ENCODE measurements at regions not wholly inside any gene's neighbourhood (a gene's known extent, or its start where the extent isn't known, plus 50 kb on each side); places are given as distances from the start of the nearest gene placed in this dataset.

DNA sequence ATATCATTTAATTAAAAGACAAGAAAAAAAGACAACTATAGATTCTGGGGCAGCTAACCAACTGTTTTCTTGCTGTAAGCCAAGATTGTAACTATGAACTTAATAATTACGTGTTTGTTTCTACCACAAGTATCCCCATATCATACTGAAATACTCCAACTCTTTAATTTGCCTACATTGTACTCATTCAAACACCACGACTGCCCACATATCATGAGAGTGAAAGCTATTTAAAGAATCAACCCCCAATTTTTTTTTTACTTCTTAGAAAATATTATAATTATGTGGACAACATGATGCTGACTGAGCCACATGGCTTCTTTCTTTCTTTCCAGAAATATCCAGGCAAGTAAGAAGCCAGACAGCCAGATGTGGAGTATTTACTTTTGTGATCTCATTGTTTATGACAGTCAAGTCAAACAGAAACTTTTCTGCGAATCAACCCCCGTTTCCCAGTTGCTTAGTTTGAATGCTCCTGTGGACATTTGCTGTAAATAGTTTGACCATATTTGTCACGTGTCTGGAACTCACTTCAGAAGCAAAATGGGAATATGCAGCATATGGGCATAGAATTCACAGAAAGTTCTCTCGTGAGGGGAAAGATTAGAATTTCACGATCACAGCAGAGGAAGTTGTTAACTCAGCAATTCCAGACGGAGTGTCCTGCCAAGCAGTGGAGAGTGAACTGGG is 126.8 kb upstream of the PSMD7 start:
- DNase-seq (ENCODE audit: low read depth): peak; percentile 7

DNA sequence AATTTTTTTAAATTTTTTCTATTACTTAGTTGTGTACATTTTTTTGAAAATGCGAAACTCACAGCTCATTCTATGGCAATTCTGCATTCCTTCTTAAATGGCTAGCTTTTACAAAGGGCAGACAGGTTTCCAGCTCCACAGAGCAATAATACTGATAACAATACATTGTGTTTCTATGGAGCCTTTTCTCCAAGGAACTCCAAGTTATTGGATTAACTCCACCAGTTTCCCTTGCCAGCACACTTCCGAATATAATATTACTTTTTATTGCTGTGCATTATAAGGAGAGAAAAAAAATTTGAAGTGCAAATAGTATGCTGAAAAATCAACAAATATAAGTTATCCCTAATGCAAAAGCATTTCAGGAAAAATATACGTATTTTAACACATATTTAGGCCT is 127.5 kb upstream of the PSMD7 start:
- no peak for DNase-seq (ENCODE audit: low read depth)

DNA sequence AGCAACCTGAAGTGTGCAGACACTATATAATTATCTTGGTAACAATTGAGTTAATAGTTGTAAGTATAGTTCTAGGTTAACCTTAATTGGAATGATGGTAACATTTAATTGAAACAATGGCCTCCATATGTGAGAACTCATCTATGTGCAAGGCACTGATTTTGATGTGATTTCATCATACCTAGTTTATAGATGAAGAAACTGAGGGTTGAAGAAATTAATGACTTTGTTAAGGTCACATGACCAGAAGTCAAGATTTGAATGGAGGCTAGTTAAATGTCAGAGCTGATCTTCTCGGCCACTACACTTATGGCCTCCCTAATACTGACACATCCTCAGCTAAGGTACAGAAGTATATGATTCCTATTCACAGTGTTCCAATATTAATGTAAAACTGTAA is 128.2 kb upstream of the PSMD7 start:
- no peak for DNase-seq (ENCODE audit: low read depth)

DNA sequence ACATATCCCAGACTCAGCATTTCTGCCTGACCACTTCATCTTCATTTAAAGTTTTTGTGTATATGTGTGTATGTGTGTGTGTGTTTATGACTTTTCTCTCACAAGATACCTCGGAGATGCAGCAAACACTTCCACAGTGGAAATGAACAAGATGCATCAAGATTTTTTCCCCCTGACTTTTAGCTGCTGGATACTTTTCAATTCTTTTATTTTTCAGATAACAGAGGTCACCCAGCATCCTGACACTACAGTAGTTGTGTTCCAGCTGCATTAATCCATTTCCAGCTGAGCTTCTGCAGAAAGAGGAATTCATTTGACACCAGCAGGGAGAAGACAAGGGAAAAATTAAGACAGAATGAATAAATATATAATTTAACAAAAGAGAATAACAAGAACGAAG is 130.2 kb upstream of the PSMD7 start:
- DNase-seq (ENCODE audit: low read depth): no peak

DNA sequence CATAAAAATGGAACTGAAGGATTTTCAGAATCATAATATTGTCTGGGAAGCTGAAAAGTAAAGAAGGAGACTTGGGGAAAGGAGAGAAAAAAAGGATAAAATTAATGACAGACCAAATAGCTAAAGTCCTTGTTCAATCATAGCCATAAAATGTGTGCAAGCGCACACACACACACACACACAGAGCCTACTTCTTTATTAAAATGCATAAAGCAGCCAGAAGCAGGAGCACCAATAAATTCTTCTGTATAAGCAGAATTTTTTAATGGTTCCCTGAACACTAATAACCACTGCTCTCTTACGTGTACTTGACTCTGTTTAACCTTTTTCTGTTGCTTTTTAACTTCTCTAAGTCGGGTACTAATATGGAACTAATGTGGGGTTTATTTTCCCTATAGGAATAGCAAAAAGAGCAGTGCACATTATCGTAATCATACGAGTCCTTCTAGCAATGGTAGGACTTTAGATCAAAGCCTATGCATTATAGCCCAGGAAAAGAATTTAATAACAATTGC is 131.0 kb upstream of the PSMD7 start:
- no peak for DNase-seq (ENCODE audit: low read depth)

DNA sequence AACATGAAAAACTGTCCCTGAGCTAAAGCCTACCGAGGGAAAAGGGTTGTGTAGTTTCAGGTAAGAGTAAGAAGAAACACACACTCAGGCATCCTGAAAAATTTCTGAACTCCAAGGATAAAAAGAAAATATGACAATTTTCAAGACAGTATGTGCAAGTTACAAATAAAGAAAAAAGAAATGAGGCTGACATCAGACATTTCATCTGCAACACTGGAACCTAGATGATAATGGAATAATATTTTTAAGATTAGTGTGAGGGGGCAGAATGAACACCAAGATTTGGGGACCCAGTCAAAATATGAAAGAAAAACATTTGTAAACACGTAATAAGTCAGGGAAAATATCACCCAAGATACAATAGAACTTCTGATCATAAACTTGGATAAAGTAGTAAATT is 135.9 kb upstream of the PSMD7 start:
- no peak for DNase-seq (ENCODE audit: low read depth)

DNA sequence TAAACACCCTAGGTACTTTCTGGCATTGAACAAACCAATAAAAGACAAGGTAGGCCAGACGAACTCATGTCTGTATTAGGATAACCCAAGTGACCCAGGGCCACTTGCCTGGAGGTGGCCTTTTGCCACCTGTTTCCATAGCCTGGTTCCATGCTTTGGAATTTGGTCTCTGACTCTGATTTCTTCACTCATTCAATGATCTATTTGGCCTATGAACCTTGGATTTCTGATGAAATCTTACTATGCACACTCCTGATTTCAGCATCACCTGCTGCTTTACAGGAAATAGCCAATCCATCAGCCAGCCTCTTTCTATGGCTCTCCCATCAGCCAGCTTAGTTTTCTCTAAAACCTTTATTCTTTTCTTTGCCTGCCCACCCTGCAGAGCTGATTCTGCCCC is 142.8 kb upstream of the PSMD7 start:
- no peak for DNase-seq (ENCODE audit: low read depth)

DNA sequence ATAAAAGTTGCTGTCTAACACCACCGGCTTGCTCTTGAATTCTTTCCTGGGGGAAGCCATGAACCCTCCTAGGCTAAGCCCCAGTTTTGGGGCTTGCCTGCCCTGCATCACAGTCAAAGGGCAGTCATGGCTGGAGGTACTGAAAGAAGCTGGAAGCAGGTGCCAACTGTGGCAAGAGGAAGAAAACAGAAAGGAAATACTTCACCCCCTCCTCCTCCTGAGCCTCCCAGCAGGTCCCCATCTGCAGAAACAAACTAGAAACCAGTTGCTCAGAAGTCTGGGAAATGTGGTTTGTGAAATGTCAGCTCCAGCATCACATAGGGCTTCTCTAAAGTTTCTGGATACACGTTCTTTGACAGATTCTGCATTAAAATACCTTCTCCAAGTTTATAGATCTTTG is 150.0 kb upstream of the PSMD7 start:
- DNase-seq (ENCODE audit: low read depth): no peak

DNA sequence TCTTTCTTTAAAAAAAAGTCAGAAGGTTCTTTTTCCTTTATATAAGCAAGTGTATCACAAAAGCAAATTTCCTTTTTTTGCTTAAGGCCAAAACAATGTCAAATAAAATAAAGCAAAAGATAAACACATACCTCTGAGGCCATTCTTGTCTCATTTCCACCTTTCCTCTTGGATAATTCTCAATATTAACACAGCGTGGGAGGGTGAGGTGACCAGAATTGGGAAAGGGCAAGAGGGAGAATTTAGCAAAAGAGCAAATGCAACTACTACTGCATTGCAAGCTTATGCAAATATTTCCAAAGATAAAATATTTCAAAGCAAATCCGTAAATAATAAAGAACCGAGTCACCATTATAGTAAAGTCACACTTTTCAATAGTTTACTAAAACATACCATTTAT is 153.4 kb upstream of the PSMD7 start:
- no peak for DNase-seq (ENCODE audit: low read depth)

DNA sequence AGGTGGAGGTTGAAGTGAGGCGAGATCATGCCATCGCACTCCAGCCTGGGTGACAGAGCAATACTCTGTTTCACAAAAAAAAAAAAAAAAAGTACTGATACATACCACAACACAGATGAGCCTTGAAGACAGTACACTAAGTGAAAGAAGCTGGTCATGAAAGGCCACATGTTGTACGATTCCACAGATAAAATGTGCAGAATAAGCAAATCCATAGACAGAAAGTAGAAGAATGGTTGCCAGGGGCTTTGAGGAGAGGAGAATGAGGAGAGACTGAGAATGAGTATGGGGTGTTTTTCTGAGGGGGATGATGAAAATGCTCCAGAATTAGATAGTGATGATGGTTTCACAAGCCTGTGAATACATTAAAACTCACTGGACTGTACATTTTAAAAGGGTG is 155.6 kb upstream of the PSMD7 start:
- no peak for DNase-seq (ENCODE audit: low read depth)

DNA sequence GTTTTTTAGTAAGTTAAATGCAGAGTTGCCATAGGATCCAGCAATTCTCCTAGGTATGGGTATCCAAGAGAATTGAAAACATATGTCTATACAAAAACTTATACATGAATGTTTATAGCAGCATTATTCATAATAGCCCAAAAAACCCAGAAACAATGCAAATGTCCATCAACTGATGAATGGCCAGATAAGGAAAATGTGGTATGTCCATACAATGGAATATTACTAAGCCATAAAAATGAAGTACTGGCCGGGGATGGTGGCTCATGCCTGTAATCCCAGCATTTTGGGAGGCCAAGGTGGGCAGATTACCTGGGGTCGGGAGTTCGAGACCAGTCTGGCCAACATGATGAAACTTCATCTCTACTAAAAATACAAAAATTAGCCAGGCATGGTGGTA is 156.1 kb upstream of the PSMD7 start:
- no peak for DNase-seq (ENCODE audit: low read depth)

DNA sequence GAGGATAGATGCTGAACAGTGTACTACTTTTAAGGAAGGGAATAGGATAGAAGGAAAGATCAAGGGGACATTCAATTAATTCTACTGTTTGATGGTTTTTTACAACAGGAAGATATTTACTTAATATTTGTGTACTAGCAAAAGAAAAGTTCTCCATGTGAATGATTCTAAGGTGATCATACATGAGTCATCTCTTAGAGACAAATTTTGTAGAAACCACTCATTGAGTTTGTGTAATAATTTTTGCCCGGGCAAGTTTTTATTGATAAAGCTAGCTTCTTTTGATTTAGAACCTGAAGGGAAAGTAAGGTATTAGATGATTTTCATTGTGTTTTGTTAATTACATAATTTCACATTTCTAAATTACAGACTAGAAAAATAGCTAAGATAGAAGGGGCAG is 172.8 kb upstream of the PSMD7 start:
- DNase-seq (ENCODE audit: low read depth): no peak

DNA sequence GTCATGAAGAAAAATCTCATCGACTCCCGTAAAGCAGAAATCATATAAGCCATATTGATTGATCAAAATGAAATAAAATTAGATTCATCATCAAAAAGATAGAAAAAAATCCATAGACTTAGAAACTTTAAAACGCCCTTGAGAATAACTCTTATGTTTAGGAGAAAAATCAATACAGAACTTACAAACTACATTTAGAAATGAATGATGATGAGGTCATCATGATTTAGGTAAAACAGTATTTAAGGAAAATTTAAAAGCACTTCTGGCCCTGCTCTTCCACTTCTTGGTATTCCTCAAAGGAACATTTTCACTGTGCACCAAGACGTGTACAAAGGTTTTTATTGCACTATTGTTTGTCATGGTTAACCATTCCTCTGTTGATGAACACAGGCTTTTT is 173.4 kb upstream of the PSMD7 start:
- DNase-seq (ENCODE audit: low read depth): no peak

DNA sequence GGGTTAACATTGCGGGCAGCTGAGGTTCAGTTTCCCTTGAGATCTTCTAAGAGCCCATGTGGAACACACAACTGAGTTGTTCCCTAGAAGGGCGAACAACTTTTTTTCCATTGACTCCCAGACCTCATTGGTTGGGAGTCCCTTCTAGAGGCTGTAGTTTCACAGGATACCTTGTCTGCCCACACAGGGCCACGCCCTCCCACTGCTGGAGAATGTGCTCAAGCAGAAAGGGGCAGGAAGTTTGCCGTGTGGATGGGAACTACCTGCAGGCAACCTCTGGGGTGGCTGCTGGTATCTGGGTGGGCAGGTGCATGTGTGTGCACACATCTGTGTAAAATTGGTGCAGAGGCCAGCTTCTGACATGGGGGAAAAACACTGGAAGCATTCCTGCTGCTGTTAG is 178.8 kb upstream of the PSMD7 start:
- no peak for DNase-seq (ENCODE audit: low read depth)

DNA sequence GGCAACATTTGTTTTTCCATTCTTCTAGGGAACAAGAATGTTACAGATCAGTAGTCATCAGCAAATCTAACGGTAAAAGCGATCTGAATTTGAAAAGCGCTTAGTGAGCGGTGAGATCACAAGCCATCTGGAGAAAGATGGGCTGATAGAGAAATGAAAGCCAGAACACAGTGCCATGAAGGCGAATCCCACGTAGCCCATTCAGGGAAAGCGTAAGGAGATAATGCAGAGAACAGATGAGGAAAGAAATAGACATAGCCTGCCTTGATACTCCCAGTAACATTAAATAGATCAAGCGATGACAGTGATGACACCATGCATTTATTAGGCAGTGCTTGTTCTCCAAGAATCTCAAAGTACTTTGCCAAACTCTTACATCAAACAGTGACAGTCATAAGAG is 183.1 kb upstream of the PSMD7 start:
- no peak for DNase-seq (ENCODE audit: low read depth)

DNA sequence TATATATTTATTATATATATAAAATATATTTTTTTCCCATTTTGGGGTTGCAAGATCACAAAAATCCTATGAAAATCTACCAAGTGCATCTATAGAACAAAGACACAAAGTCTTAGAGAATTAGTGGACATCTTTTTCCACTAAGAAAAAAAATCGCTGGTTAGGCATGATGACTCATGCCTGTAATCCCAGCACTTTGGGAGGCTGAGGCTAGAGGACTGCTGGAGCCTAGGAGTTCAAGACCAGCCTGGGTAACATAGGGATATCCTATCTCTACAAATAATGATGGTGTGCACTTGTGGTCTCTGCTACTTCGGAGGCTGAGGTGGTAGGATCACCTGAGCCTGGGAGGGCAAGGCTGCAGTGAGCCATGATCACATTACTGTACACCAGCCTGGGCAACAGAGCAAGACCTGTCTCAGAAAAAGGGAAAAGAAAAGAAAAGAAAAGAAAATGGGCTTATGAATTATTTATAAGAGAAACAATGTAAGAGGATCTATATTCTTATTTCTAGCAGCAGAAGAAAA is 185.1 kb upstream of the PSMD7 start:
- DNase-seq (ENCODE audit: low read depth): peak; percentile 5

DNA sequence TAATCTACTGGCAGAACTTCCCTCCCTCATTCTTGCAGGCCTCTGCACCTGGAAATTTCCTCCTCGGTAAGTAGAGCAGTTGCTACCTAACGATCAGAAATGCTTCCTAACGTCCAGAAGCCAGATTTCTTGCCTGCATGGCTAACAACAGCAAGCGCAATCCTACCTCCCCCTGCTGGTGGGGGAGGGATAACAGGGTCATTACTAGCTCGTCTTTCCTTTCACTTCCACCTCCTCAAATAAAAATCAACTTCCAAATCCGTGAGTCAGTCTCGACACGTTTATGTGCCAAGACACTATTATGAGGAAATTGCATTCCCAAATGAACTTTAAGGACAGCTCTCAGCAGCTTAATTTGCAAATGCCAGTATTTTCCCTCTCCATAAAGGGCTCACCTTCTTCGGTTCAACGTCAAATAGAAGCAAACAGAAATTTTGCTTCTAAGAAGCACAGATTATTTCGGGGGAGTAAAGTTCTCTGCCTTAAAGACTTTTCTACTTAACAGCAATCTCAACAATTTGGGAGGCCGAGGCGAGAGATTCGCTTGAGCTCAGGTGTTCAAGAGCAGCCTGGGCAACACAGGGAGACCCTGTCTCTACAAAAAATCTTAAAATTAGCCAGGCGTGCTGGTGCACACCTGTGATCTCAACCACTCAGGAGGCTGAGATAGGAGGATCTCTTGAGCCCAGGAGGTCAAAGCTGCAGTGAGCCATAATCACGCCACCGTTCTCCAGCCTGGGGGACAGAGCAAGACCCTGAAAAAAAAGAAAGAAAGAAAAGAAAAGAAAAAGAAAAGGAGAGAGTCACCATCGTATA is 188.6 kb upstream of the PSMD7 start:
- DNase-seq (ENCODE audit: low read depth): peak; percentile 44

DNA sequence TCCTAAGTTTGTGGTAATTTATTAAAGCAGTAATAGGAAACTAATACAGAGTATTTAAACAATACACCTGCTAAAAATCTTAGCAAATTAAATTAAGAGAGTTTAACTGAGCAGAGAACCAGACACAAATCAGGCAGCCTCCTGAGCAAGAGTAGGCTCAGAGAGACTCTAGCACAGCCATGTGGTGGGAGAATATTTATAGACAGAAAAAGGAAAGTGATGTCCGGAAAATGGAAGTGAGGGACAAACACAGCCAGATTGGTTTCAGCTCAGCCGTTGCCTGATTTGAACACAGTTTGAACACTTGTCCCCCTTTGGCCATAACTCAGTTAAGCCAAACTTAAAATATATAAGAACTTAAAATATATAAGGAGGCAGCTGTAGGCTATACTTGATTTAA is 192.6 kb upstream of the PSMD7 start:
- no peak for DNase-seq (ENCODE audit: low read depth)

DNA sequence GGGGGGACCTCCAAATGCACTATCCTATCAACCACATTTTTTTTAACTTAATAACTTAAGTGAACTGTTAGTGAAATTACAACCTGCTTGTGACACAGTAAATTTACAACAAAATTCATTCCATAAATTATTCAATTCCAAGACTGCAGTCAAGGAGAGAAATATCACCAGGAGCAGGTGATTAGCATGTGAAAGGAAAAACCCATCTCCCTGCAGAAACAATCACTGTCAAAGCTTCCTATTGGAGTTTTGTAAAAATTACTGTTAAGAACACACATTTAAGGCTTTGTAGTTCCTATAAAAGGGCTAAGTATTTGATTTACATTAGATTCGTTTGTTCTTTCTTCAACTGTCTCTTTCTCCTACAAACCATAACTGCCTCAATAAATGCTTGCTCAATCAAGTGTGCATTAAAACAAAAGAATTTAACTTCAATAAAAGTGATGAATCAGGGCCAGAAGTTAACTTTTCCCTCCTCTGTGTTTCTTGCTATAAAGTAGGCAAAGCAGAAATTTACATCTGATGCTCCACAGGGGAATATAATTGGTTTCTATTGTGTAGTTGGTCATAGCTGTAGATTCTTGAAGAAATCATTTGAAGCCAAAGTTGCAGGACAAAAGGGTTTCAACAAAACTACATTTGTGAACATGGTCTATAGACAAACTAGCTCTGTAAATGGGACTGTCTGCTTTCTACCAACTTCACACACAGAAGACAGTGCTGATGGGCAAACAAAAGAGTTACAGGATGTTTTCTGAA is 195.1 kb upstream of the PSMD7 start:
- no peak for DNase-seq (ENCODE audit: low read depth)

DNA sequence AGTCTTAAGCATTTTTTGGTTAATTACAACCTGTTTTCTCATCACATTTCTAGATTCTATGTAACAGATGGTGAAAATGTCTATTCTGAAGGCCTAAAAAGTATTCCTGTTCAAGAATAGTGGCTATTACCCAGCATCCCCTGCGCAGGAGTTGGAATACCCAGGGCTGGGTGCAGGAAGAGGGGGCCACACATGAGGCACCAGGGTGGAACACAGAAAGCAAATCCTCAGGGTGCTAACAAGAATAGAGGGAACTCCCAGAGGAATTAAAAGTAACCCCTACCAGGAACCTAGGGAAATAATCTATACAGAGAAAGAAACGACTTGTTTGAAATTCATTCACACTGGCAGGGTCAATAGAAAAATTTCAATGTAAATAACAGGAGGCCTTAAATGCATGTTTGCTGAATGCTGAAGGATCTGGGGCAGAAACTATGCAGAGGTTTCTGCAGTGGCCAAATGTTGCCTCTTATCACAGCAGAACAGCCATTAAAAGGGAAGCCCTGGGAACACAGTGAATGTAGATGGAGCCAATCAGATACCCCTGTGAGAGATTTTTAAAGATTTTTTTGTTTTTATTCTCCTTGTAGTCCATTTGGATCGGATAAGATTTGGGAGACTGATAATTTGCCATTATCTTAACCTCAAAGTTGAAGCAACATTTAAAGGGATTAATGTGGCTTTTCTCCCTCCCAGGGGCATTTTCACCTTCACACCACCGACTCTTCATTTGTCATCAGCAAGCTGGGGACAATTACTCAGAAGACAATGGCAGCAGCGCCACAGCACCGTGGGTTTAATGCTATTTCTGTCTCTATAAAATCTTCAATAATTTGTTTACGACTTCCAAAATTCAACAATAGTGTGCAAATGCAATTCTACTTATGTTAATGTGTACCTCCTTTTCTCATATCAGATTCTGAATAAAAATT is 196.0 kb upstream of the PSMD7 start:
- no peak for DNase-seq (ENCODE audit: low read depth)

DNA sequence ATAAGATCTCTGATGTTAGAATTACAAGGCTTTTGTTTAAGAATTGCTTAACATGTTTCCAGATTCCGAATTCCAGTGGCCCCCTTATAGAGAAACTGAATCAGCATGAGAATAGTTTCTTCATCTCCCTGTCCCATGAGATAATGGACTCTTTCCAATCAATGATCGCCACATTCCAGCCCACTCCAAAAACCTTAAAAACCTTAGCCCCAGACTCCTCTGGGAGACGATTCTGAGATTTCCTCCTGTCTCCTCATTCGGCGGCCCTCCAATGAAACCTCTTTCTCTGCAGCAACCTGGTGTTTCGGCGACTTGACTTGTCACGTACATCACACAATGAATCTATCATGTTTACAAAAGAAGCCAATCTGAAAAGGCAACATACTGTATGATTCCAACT is 197.1 kb upstream of the PSMD7 start:
- DNase-seq (ENCODE audit: low read depth): no peak
